Ascending aorta (tissue), 2 donors: ENCODE measurements at regions not wholly inside any gene's neighbourhood (a gene's known extent, or its start where the extent isn't known, plus 50 kb on each side); places are given as distances from the start of the nearest gene placed in this dataset.

Experiments used
- DNase-seq, 2 donors: peaks; one replicate each; pipeline ENCODE4 v3.0.0-alpha.2; 2019; ENCODE audit warnings: low spot score in 2 of 2
- H3K27ac ChIP-seq, 2 donors: fragments of 200-600 bp; sonication (generic); one replicate each; pipeline ENCODE4 v1.5.1; 2016 to 2017; ENCODE audit warnings: mild to moderate bottlenecking in 1 of 2
- H3K27me3 ChIP-seq: fragments of 200-600 bp; sonication (generic); one replicate; pipeline ENCODE4 v1.5.1; 2017
- H3K36me3 ChIP-seq, 2 donors: fragments of 200-600 bp; sonication (generic); one replicate each; pipeline ENCODE4 v1.5.1; 2016
- H3K4me1 ChIP-seq, 2 donors: fragments of 200-600 bp; sonication (generic); one replicate each; pipeline ENCODE4 v1.5.1; 2016 to 2017; ENCODE audit warnings: mild to moderate bottlenecking in 1 of 2
- H3K4me3 ChIP-seq, 2 donors: fragments of 200-600 bp; sonication (generic); one replicate each; pipeline ENCODE4 v1.5.1; 2016 to 2017; ENCODE audit warnings: mild to moderate bottlenecking in 1 of 2
- H3K9me3 ChIP-seq, 2 donors: fragments of 200-600 bp; sonication (generic); one replicate each; pipeline ENCODE4 v1.5.1; 2016
- intact Hi-C: fragments of 100-400 bp; cut with DNase I; formaldehyde crosslinking; loops from one replicate; pipeline ENCODE4 v1.15.1; 2023
- TF ChIP-seq, protein P1 (sequence below), 3 experiments: fragments of 200-600 bp in 2 of 3; fragments of 450-650 bp in 1 of 3; sonication (generic) in 2 of 3; IDR thresholded peaks; one replicate each; pipeline ENCODE4 v1.5.1; 2016 to 2019; ENCODE audit warnings: antibody characterized with exemption in 3 of 3, mild to moderate bottlenecking in 1 of 3, moderate library complexity in 1 of 3

DNA sequence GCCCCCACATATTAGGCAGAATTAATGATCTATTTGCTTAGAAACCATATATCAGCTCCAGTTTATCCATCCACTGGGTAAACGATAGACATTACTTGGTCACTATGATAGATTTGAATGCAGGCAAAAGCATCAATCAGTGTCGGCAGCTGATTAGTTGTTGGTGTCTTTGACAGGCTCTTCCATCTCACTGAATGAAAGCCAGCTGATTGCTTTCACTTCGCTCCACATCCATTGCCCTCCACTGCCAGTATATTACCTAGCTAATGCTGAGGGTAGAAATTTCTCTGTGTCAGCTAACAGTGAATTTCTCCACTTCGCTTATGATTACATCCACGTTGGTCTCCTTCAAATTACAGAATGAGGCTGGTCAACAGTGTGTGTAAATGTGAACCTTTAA is 821.3 kb upstream of the TYRP1 start:
- no peak overlapping the region for H3K4me3 ChIP-seq
- TF ChIP-seq, protein P1, sequence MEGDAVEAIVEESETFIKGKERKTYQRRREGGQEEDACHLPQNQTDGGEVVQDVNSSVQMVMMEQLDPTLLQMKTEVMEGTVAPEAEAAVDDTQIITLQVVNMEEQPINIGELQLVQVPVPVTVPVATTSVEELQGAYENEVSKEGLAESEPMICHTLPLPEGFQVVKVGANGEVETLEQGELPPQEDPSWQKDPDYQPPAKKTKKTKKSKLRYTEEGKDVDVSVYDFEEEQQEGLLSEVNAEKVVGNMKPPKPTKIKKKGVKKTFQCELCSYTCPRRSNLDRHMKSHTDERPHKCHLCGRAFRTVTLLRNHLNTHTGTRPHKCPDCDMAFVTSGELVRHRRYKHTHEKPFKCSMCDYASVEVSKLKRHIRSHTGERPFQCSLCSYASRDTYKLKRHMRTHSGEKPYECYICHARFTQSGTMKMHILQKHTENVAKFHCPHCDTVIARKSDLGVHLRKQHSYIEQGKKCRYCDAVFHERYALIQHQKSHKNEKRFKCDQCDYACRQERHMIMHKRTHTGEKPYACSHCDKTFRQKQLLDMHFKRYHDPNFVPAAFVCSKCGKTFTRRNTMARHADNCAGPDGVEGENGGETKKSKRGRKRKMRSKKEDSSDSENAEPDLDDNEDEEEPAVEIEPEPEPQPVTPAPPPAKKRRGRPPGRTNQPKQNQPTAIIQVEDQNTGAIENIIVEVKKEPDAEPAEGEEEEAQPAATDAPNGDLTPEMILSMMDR (IDR thresholded peaks at IDR 0.05), result no peak
- intact Hi-C loops, result no loop called here

DNA sequence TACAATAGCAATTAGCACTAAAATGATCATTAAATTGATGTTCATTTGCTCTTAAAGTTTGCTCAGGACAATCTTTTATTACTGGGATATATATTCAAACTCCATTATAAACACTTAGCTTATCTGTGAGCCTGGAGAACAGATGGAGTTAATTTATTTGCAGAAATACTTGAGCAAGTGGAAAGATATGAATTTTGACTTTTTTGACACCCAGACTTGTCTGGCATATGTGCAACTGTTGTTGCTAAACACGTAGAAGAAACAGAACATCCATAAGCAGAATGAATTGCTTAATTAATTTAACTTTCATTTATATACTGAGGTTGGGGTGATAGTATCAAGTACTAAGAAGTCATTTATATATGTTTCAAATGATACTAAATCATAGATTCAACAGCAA is 820.7 kb upstream of the TYRP1 start:
- no peak for DNase-seq
- H3K27me3 ChIP-seq, result no peaks in the 10 kb centered on the region
- TF ChIP-seq, protein P1 (IDR thresholded peaks at IDR 0.05), result no peak
- H3K36me3 ChIP-seq, result no peaks in the 10 kb centered on the region
- intact Hi-C loops, result no loop called here
- no peaks in the 10 kb centered on the region for H3K4me1 ChIP-seq
- no peak overlapping the region for H3K4me3 ChIP-seq
- H3K9me3 ChIP-seq, result no peaks in the 10 kb centered on the region
- H3K27ac ChIP-seq, result no peak overlapping the region

More for the DNA sequence above, 821.3 kb upstream of the TYRP1 start:
- Histone ChIP-seq H3K27me3 (no peaks in the 10 kb centered on the region), H3K27ac (no peak overlapping the region), H3K4me1 (no peaks in the 10 kb centered on the region), H3K36me3 (no peaks in the 10 kb centered on the region), H3K9me3 (no peaks in the 10 kb centered on the region)
- no peak for DNase-seq

DNA sequence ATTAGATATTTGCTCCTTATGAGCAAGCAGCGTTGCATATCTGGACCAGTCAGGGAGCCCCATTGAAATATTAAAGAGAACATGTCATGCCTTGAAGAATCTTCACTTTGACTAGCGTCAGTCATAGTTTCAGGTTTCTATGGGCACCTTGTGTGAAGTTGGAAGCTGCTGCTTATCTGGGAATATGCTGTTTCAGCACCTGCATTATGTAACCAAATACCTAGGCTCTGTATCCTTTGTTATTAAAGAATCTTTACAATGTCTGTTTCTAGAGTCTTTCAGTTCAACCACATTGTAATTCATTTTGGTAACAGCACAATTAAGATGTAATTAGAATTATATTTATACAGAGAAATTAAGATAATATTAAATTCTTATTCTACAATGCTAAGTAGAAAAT is 818.8 kb upstream of the TYRP1 start:
- no peaks in the 10 kb centered on the region for H3K27me3 ChIP-seq
- no peaks in the 10 kb centered on the region for H3K9me3 ChIP-seq
- H3K4me1 ChIP-seq, result no peaks in the 10 kb centered on the region
- no peak overlapping the region for H3K4me3 ChIP-seq
- intact Hi-C loops, result no loop called here
- no peak overlapping the region for H3K27ac ChIP-seq
- TF ChIP-seq, protein P1 (IDR thresholded peaks at IDR 0.05), result no peak
- no peak for DNase-seq
- no peaks in the 10 kb centered on the region for H3K36me3 ChIP-seq

DNA sequence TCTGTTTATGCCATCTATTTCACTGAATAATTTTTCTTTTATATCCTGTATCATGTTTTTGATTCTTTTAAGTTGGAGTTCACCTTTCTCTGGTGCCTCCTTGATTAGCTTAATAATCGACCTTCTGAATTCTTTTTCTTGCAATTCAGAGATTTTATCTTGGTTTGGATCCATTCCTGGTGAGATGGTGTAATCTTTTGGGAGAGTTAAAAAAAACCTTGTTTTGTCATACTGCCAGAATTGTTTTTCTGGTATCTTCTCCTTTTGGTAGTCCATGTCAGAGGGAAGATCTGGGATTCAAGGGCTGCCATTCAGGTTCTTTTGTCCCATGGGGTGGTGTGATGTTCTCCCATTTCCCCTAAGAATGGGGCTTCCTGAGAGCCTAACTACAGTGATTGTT is 800.8 kb upstream of the TYRP1 start:
- no peak overlapping the region for H3K27ac ChIP-seq
- H3K27me3 ChIP-seq, result no peaks in the 10 kb centered on the region
- H3K9me3 ChIP-seq, result no peaks in the 10 kb centered on the region
- TF ChIP-seq, protein P1 (IDR thresholded peaks at IDR 0.05), result no peak
- intact Hi-C loops, result no loop called here
- DNase-seq, result no peak
- no peaks in the 10 kb centered on the region for H3K36me3 ChIP-seq
- H3K4me1 ChIP-seq, result no peaks in the 10 kb centered on the region
- H3K4me3 ChIP-seq, result no peak overlapping the region

DNA sequence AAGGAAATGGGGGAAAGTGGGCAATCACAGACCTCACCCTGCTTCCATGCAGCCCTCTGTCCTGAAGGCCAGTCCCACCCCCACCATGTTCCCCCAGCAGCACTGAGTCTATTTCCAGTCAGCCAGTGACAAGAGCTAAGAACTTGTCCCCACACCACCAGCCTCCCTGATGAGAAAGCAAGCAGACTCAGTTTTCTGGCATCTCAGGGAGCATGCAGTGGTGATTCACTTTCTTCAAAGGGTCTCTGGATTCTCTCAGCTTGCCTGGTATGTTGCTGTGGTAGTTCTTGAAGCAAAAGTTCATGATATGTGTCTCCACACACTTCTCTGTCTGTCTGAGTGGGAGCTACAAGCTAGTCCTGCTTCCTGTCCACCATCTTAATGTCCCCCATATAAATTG is 799.9 kb upstream of the TYRP1 start:
- no peaks in the 10 kb centered on the region for H3K27me3 ChIP-seq
- intact Hi-C loops, result no loop called here
- H3K9me3 ChIP-seq, result no peaks in the 10 kb centered on the region
- no peak for DNase-seq
- H3K27ac ChIP-seq, result no peak overlapping the region
- H3K4me1 ChIP-seq, result no peaks in the 10 kb centered on the region
- no peak overlapping the region for H3K4me3 ChIP-seq
- H3K36me3 ChIP-seq, result no peaks in the 10 kb centered on the region
- TF ChIP-seq, protein P1 (IDR thresholded peaks at IDR 0.05), result no peak

DNA sequence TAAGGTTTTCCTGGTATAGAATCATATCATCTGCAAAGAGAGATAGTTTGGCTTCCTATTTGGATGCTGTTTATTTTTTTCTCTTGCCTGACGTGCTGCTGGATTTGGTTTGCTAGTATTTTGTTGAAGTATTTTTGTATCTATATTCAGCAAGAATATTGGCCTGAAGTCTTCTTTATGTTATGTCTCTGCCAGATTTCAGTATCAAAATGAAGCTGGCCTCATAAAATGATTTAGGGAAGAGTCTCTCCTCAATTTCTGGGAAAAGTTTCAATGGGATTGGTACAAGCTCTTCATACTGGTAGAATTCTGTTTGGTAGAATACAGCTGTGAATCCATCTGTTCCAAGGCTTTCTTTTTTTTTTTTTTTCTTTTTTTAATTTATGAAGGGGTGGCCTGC is 799.0 kb upstream of the TYRP1 start:
- H3K27ac ChIP-seq, result no peak overlapping the region
- intact Hi-C loops, result no loop called here
- no peak overlapping the region for H3K4me3 ChIP-seq
- TF ChIP-seq, protein P1 (IDR thresholded peaks at IDR 0.05), result no peak
- H3K9me3 ChIP-seq, result no peaks in the 10 kb centered on the region
- H3K36me3 ChIP-seq, result no peaks in the 10 kb centered on the region
- DNase-seq, result no peak
- H3K27me3 ChIP-seq, result no peaks in the 10 kb centered on the region
- H3K4me1 ChIP-seq, result no peaks in the 10 kb centered on the region
